Inflammatory macrophage treated with lipopolysaccharide for 1 hour (primary cell): ENCODE measurements at regions not wholly inside any gene's neighbourhood (a gene's known extent, or its start where the extent isn't known, plus 50 kb on each side); places are given as distances from the start of the nearest gene placed in this dataset.

Experiments
- DNase-seq, 2 donors: peaks; one replicate each; pipeline ENCODE4 v3.0.0-alpha.2; 2020 to 2022

- no peak for DNase-seq
Observed at GRCh38 chr6:97621111-97621510, 338.1 kb upstream of the MMS22L start.

- no peak for DNase-seq
Observed at GRCh38 chr6:97626671-97627441, 343.8 kb upstream of the MMS22L start.

- no peak for DNase-seq
Observed at GRCh38 chr6:97629180-97629579, 346.2 kb upstream of the MMS22L start.

- no peak for DNase-seq
Observed at GRCh38 chr6:97630604-97631003, 347.6 kb upstream of the MMS22L start.

- DNase-seq = no peak
Observed at GRCh38 chr6:97632341-97632740, 349.3 kb upstream of the MMS22L start.

- no peak for DNase-seq
Observed at GRCh38 chr6:97639702-97640101, 356.7 kb upstream of the MMS22L start.

GRCh38 chr6:97644353-97644752 is 361.3 kb upstream of the MMS22L start:
- no peak for DNase-seq

GRCh38 chr6:97645757-97646156 is 362.7 kb upstream of the MMS22L start:
- DNase-seq = no peak

- DNase-seq = no peak
Observed at GRCh38 chr6:97653076-97653475, 370.1 kb upstream of the MMS22L start.

- DNase-seq = no peak
Observed at GRCh38 chr6:97653517-97653916, 370.5 kb upstream of the MMS22L start.

- DNase-seq = no peak
Observed at GRCh38 chr6:97654674-97655073, 371.7 kb upstream of the MMS22L start.

GRCh38 chr6:97656236-97656635 is 373.2 kb upstream of the MMS22L start:
- no peak for DNase-seq

- DNase-seq = no peak
Observed at GRCh38 chr6:97656706-97657350, 373.8 kb upstream of the MMS22L start.

GRCh38 chr6:97658090-97658489 is 375.1 kb upstream of the MMS22L start:
- DNase-seq = no peak

- no peak for DNase-seq
Observed at GRCh38 chr6:97663252-97663651, 380.2 kb upstream of the MMS22L start.

GRCh38 chr6:97665446-97665845 is 382.4 kb upstream of the MMS22L start:
- no peak for DNase-seq

GRCh38 chr6:97666889-97667288 is 383.9 kb upstream of the MMS22L start:
- no peak for DNase-seq

- no peak for DNase-seq
Observed at GRCh38 chr6:97668716-97669115, 385.7 kb upstream of the MMS22L start.

- DNase-seq = no peak
Observed at GRCh38 chr6:97669191-97670031, 386.4 kb upstream of the MMS22L start.

GRCh38 chr6:97674802-97675201 is 391.8 kb upstream of the MMS22L start:
- DNase-seq = no peak

- no peak for DNase-seq
Observed at GRCh38 chr6:97677626-97678025, 394.6 kb upstream of the MMS22L start.

GRCh38 chr6:97687916-97688315 is 404.9 kb upstream of the MMS22L start:
- no peak for DNase-seq

GRCh38 chr6:97689078-97689754 is 406.2 kb upstream of the MMS22L start:
- no peak for DNase-seq
